Small intestine (tissue), 7 donors: ENCODE measurements at regions not wholly inside any gene's neighbourhood (a gene's known extent, or its start where the extent isn't known, plus 50 kb on each side); places are given as distances from the start of the nearest gene placed in this dataset.

Experiments used
- DNase-seq, 2 donors: peaks; one replicate each; pipeline versions ENCODE4 v3.0.0 to v3.0.0-alpha.2; 2013
- FAIRE-seq: peaks from 2 replicates; lab custom pipeline; 2012; peaks lifted over from hg19 to GRCh38; lab: Jason Lieb, UNC
- H3K27ac ChIP-seq, 3 donors: one replicate each; pipeline ENCODE4 v1.5.1; 2013; ENCODE audit warnings: low read length in 2 of 3, mild to moderate bottlenecking in 2 of 3, control low read depth in 1 of 3, inconsistent platforms in 1 of 3, low read depth in 1 of 3, moderate library complexity in 1 of 3
- H3K27me3 ChIP-seq, 3 donors: one replicate each; pipeline ENCODE4 v1.6.1; 2013; ENCODE audit warnings: low read length in 3 of 3, inconsistent platforms in 1 of 3; ENCODE audit not compliant: control insufficient read depth in 3 of 3, insufficient read depth in 3 of 3
- H3K36me3 ChIP-seq, 3 donors: one replicate each; pipeline ENCODE4 v1.6.1; 2013; ENCODE audit warnings: low read length in 3 of 3, inconsistent platforms in 1 of 3, low read depth in 1 of 3, mild to moderate bottlenecking in 1 of 3, moderate library complexity in 1 of 3; ENCODE audit not compliant: control insufficient read depth in 3 of 3, insufficient read depth in 2 of 3
- H3K4me1 ChIP-seq, 3 donors: one replicate each; pipeline ENCODE4 v1.6.1; 2013; ENCODE audit warnings: low read length in 2 of 3, inconsistent platforms in 1 of 3, low read depth in 1 of 3, mild to moderate bottlenecking in 1 of 3, moderate library complexity in 1 of 3; ENCODE audit not compliant: control insufficient read depth in 3 of 3, insufficient read depth in 2 of 3
- H3K4me3 ChIP-seq, 3 donors: one replicate each; pipeline ENCODE4 v1.5.1; 2013; ENCODE audit warnings: low read length in 3 of 3, control low read depth in 1 of 3, inconsistent platforms in 1 of 3, low read depth in 1 of 3, mild to moderate bottlenecking in 1 of 3, moderate library complexity in 1 of 3
- H3K9me3 ChIP-seq, 2 donors: one replicate each; pipeline ENCODE4 v1.6.1; 2013; ENCODE audit warnings: low read depth in 1 of 2, low read length in 1 of 2; ENCODE audit not compliant: control insufficient read depth in 2 of 2, insufficient read depth in 1 of 2
- WGBS, 3 donors: extraction: QIAGEN DNeasy Blood & Tissue Kit; methylation state at CpG; one replicate each; pipeline ENCODE4 v1.1.7; 2013; 5-methylcytosine and 5-hydroxymethylcytosine counted together
- donor health status: healthy with polysubstance abuse.
- donor health status: control.
- donor health status: control.
- donor health status: Bipolar disorder and iron deficiency.
- donor health status: healthy.

GRCh38 chr4:145375416-145375815 is 106.2 kb upstream of the SMAD1 start:
- H3K4me1 ChIP-seq = no peaks in the 10 kb centered on the region
- FAIRE-seq = no peak
- no peak overlapping the region for H3K4me3 ChIP-seq
- no peaks in the 10 kb centered on the region for H3K27me3 ChIP-seq
- no peak overlapping the region for H3K27ac ChIP-seq
- DNase-seq = no peak
- H3K36me3 ChIP-seq = no peaks in the 10 kb centered on the region
- WGBS, 3 donors = 91 to 96% (median 94%) methylated on average over 20 of the region's 20 CpGs
- H3K9me3 ChIP-seq = peaks cover 0 to 3% of the 10 kb centered on the region in 2 donors

- FAIRE-seq (no peak), DNase-seq (no peak)
- H3K36me3 ChIP-seq = no peaks in the 10 kb centered on the region
- H3K4me1 ChIP-seq = peaks cover 0 to 6% (median 0%) of the 10 kb centered on the region in 3 donors
- H3K27ac ChIP-seq = no peak overlapping the region
- H3K4me3 ChIP-seq = no peak overlapping the region
- 63 to 76% (median 66%) methylated on average over 4 of the region's 4 CpGs for WGBS, 3 donors
- no peaks in the 10 kb centered on the region for H3K27me3 ChIP-seq
- H3K9me3 ChIP-seq = no peaks in the 10 kb centered on the region
These were observed 129.1 kb upstream of the SMAD1 start for GRCh38 chr4:145352438-145353145.

GRCh38 chr4:145351922-145352321 is 129.7 kb upstream of the SMAD1 start:
- H3K9me3 ChIP-seq = no peaks in the 10 kb centered on the region
- WGBS, 3 donors = 89 to 100% (median 95%) methylated on average over 1 of the region's 1 CpG
- no peak overlapping the region for H3K27ac ChIP-seq
- FAIRE-seq = no peak
- no peaks in the 10 kb centered on the region for H3K36me3 ChIP-seq
- no peak overlapping the region for H3K4me3 ChIP-seq
- peaks cover 0 to 9% (median 0%) of the 10 kb centered on the region in 3 donors for H3K4me1 ChIP-seq
- H3K27me3 ChIP-seq = no peaks in the 10 kb centered on the region
- DNase-seq = no peak

- Histone ChIP-seq H3K9me3 (no peaks in the 10 kb centered on the region), H3K36me3 (no peaks in the 10 kb centered on the region), H3K27ac (no peak overlapping the region), H3K27me3 (no peaks in the 10 kb centered on the region), H3K4me3 (no peak overlapping the region), H3K4me1 (peaks cover 0 to 10% (median 0%) of the 10 kb centered on the region in 3 donors)
- FAIRE-seq (no peak), DNase-seq (no peak)
- 53 to 70% (median 56%) methylated on average over 2 of the region's 2 CpGs for WGBS, 3 donors
These were observed 130.5 kb upstream of the SMAD1 start for GRCh38 chr4:145351162-145351561.

- H3K27ac ChIP-seq = peak overlapping the region in 1 of 3 donors; percentile 71
- no peaks in the 10 kb centered on the region for H3K36me3 ChIP-seq
- no peaks in the 10 kb centered on the region for H3K9me3 ChIP-seq
- no peaks in the 10 kb centered on the region for H3K27me3 ChIP-seq
- peaks cover 0 to 10% (median 0%) of the 10 kb centered on the region in 3 donors for H3K4me1 ChIP-seq
- WGBS, 3 donors = 87 to 88% (median 87%) methylated on average over 4 of the region's 4 CpGs
- FAIRE-seq (no peak), DNase-seq (peak in 1 of 2 donors; percentile 13)
- no peak overlapping the region for H3K4me3 ChIP-seq
These were observed 133.4 kb upstream of the SMAD1 start for GRCh38 chr4:145348291-145348690.

GRCh38 chr4:145347684-145348083 is 134.0 kb upstream of the SMAD1 start:
- Histone ChIP-seq H3K4me1 (peaks cover 0 to 10% (median 0%) of the 10 kb centered on the region in 3 donors), H3K9me3 (no peaks in the 10 kb centered on the region), H3K36me3 (no peaks in the 10 kb centered on the region), H3K4me3 (no peak overlapping the region), H3K27me3 (no peaks in the 10 kb centered on the region), H3K27ac (peak overlapping the region in 1 of 3 donors; percentile 71)
- 53 to 64% (median 57%) methylated on average over 5 of the region's 5 CpGs for WGBS, 3 donors
- peak in 1 of 2 donors; percentile 58 for DNase-seq
- no peak for FAIRE-seq

- Histone ChIP-seq H3K36me3 (no peaks in the 10 kb centered on the region), H3K4me3 (no peak overlapping the region), H3K27ac (no peak overlapping the region), H3K4me1 (peaks cover 0 to 10% (median 0%) of the 10 kb centered on the region in 3 donors), H3K9me3 (no peaks in the 10 kb centered on the region), H3K27me3 (no peaks in the 10 kb centered on the region)
- DNase-seq = no peak
- no peak for FAIRE-seq
- 90 to 94% (median 94%) methylated on average over 16 to 25 of the region's 25 CpGs for WGBS, 3 donors
These were observed 135.6 kb upstream of the SMAD1 start for GRCh38 chr4:145346081-145346480.

- H3K9me3 ChIP-seq = no peaks in the 10 kb centered on the region
- H3K27ac ChIP-seq = no peak overlapping the region
- FAIRE-seq (no peak), DNase-seq (no peak)
- peaks cover 0 to 10% (median 0%) of the 10 kb centered on the region in 3 donors for H3K4me1 ChIP-seq
- H3K4me3 ChIP-seq = no peak overlapping the region
- no peaks in the 10 kb centered on the region for H3K27me3 ChIP-seq
- H3K36me3 ChIP-seq = no peaks in the 10 kb centered on the region
These were observed 136.3 kb upstream of the SMAD1 start for GRCh38 chr4:145345401-145345800.

GRCh38 chr4:145341381-145341780 is 140.3 kb upstream of the SMAD1 start:
- no peak overlapping the region for H3K27ac ChIP-seq
- 90 to 95% (median 91%) methylated on average over 1 of the region's 1 CpG for WGBS, 3 donors
- H3K9me3 ChIP-seq = no peaks in the 10 kb centered on the region
- no peak overlapping the region for H3K4me3 ChIP-seq
- H3K27me3 ChIP-seq = no peaks in the 10 kb centered on the region
- H3K4me1 ChIP-seq = no peaks in the 10 kb centered on the region
- FAIRE-seq = no peak
- no peaks in the 10 kb centered on the region for H3K36me3 ChIP-seq
- DNase-seq = no peak
